ENCODE measurements at regions not wholly inside any gene's neighbourhood (a gene's known extent, or its start where the extent isn't known, plus 50 kb on each side); places are given as distances from the start of the nearest gene placed in this dataset.
A peak's percentile ranks its signal among the peaks of the same experiment; 100 is the strongest.

GRCh38 chrX:10086676-10087075 is 70.1 kb upstream of the CLCN4 start:
- no peak for DNase-seq

GRCh38 chrX:10087391-10087790 is 69.4 kb upstream of the CLCN4 start:
- no peak for DNase-seq

GRCh38 chrX:10089378-10089795 is 67.4 kb upstream of the CLCN4 start:
- no peak for DNase-seq

- DNase-seq: no peak
Measured at GRCh38 chrX:10090319-10090718, 66.5 kb upstream of the CLCN4 start.

- no peak for DNase-seq
Measured at GRCh38 chrX:10095246-10095645, 61.5 kb upstream of the CLCN4 start.

- no peak for DNase-seq
Measured at GRCh38 chrX:10095698-10096432, 60.9 kb upstream of the CLCN4 start.

- DNase-seq: peak; percentile 46
Measured at GRCh38 chrX:10098270-10098713, 58.5 kb upstream of the CLCN4 start.

GRCh38 chrX:10099411-10099810 is 57.4 kb upstream of the CLCN4 start:
- DNase-seq: no peak

- no peak for DNase-seq
Measured at GRCh38 chrX:10101269-10101668, 55.5 kb upstream of the CLCN4 start.

- no peak for DNase-seq
Measured at GRCh38 chrX:10102046-10102704, 54.6 kb upstream of the CLCN4 start.

GRCh38 chrX:10103023-10103422 is 53.8 kb upstream of the CLCN4 start:
- DNase-seq: no peak

GRCh38 chrX:10104958-10105658 is 51.7 kb upstream of the CLCN4 start:
- DNase-seq: no peak

GRCh38 chrX:10106806-10107205 is 50.0 kb upstream of the CLCN4 start:
- DNase-seq: peak; percentile 33
